Renal pelvis (tissue), 1 donor: ENCODE measurements at regions not wholly inside any gene's neighbourhood (a gene's known extent, or its start where the extent isn't known, plus 50 kb on each side); places are given as distances from the start of the nearest gene placed in this dataset.

ENCODE experiments used
- DNase-seq: peaks from one replicate; pipeline ENCODE4 v3.0.0-alpha.2; 2013

GRCh38 chr19:30634996-30635975 lies 263.1 kb downstream of the ZNF536 start:
- no peak for DNase-seq

DNA sequence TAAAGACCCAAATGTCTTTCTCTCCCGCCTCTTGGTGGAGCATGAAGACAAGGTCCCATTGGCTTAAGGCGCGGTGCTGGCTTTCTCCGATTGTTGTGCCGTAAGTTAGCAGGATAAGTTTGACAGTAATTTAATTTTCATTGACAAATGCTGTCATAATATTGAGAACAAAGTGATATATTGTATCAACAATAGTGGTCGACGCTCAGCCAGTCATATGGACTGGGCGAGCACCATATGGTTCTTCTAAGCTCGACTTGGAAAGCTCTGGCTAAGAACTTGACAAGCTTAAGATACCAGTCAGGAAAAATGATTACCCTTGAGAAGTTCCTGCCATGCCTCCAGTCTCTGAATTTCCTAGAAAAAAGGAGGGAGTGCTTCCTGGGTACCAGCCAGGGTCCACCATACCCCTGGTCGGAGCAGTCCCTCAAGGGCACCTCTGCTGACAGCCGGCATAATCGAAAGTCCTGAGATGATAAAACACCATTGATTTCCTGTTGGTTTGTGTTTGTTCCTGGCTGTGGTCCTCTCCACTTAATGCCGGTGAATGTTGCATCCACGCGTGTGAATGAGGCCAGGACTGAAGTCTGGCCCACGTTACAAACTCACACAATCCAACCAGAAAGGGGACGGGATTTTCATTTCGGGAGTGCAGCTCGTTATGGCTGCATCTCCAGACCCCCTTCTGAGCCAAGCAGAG lies 262.1 kb downstream of the ZNF536 start:
- DNase-seq = no peak

DNA sequence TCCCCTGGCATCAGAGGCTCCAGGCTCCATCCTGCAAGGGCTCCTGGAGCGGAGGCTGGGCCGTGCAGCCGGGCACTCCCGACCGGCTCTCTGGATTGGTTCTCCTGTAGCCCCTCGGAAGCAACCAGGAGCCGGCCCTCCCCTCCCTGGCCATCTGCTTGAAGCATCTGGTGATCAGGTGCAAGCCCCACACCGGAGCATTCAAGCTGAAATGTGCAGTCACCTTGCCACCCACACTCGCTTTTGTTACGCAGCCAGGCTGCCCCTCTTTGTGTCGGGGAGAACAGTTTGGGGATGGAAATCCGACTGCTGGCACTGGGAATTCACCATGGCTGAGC lies 258.8 kb downstream of the ZNF536 start:
- DNase-seq = no peak

GRCh38 chr19:30630289-30631032 lies 258.3 kb downstream of the ZNF536 start:
- no peak for DNase-seq

DNA sequence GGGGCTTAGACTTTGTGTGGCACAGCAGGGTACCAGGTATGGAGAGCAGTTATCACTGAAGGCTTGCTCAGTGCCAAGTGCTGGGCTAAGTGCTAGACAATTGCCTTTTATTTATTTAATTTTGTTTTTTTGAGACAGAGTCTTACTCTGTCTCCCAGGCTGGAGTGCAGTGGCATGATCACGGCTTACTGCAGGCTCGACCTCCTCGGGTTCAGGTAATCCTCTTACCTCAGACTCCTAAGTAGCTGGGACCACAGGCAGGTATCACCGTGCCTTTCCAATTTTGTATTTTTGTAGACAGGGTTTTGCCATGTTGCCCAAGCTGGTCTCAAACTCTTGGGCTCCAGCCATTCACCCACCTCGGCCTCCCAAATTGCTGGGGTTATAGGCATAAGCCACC lies 256.9 kb downstream of the ZNF536 start:
- no peak for DNase-seq

DNA sequence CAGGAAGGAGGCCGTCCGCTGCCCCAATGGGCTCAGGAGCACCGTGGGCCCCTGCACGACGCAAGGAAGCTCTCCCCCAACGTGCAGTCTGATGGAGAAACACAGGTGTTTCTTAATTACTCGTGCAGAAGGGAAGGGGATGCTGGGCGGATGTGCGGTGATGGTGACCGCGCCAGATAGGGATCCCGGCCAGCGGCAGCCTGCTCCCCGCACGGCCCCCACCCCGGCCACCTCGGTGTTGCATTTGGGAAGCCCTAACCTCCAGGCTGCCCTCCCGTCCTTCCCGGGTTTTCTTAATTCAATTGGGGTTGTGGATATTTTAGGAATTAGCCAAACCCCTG lies 254.4 kb downstream of the ZNF536 start:
- DNase-seq = no peak

GRCh38 chr19:30625947-30626625 lies 253.9 kb downstream of the ZNF536 start:
- DNase-seq = no peak

DNA sequence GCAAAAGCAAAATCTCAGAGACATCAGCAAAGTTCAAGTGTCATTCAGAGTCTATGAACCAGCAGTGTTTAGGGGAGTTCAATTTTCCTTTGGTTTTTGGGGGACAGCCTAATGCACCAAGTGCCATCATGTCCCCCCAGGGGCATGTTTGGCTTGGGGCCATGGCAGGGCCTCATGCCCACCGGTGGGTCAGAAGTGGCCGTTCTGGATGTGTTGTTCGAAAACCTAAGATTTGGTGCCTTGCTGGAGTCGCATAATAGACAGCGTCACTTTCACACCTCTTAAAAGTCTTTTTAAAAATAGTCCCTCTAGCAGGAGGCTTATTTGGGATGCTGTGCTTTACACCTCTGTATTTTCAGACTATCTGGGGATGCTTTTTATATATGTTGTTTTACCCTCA lies 250.1 kb downstream of the ZNF536 start:
- no peak for DNase-seq

DNA sequence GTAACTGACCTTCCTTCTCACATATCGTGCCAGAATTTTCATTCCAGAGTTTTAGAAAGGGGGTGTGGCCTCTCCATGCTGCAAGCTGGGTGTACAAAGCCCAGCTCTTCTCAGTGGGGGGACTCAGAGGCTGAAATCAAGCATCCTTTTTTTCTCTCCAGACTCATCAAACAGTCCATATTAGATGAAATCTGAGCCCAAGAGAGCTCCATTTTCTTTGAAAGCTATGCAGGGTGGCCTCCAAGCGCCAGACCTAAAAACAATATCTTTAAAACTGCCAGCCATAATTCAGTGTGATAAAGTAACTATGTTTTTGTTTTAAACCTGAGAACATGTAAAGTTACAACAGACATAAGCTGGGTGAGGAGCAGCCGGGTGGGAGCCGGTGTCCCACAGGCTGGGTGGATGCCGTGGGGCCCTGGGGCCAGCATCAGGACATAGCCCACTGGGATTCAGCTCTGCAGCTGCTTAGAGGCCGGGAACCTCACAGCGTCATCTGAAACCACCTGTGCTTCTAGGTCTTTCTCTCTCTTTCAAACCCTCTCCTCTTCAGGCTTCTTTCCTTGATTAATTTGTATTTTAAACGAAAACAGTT lies 249.2 kb downstream of the ZNF536 start:
- peak; percentile 15 for DNase-seq

DNA sequence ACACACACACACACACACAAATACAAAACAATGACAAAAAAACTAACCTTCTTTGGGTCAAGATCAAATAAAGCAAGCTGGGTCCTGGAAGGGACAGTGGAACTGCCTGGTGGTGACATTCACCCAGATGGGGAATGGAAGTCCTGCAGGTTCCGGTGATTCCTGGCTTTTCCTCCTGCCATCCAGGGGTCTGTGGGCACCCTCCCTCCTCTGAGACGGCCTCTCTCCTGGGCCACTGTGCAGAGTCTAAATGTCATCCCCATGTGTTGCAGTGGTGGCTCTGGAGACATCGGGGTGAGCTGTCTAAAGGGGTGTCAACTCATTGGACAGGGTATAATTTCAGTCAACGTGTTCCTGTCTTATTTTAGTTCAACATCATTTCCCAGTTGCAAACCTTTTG lies 248.2 kb downstream of the ZNF536 start:
- no peak for DNase-seq

DNA sequence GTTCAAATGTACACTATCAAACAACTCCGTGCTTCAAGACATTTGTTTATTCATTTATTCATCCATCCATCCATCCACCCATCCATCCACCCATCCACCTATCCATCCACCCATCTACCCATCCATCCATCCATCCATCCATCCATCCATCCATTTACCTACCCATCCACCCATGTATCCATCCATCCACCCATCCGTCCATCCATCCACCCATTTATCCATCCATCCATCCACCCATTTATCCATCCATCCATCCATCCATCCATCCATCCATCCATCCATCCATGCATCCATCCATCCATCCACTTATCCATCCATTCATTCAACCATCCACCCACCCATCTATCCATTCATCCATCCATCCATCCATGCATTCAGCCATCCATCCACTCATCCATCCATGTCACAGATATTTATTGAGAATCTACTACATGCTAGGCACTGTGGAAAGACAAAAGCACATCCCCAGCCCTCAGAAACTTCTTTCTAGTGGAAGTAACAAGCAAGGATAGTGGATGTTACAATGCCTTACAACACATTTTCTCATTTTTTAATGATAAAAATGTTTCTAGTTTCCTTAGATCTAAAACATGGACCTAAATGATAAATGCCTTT lies 237.6 kb downstream of the ZNF536 start:
- DNase-seq = no peak

- DNase-seq = no peak
These were observed 236.3 kb downstream of the ZNF536 start for GRCh38 chr19:30608471-30608870.
